Ishikawa (cell line): ENCODE measurements at regions not wholly inside any gene's neighbourhood (a gene's known extent, or its start where the extent isn't known, plus 50 kb on each side); places are given as distances from the start of the nearest gene placed in this dataset.

Source experiments
- CEBPB ChIP-seq: IDR thresholded peaks from 2 replicates; pipeline ENCODE4 v1.6.1; 2012
- CREB1 ChIP-seq: IDR thresholded peaks from 2 replicates; pipeline ENCODE4 v1.6.1; 2012; ENCODE audit warnings: low read depth
- EGR1 ChIP-seq: IDR thresholded peaks from 2 replicates; pipeline ENCODE4 v1.6.1; 2012
- EP300 ChIP-seq: IDR thresholded peaks from 2 replicates; pipeline ENCODE4 v1.6.1; 2012; ENCODE audit warnings: borderline replicate concordance
- FOXM1 ChIP-seq: IDR thresholded peaks from 2 replicates; pipeline ENCODE4 v1.6.1; 2012; ENCODE audit warnings: low read depth, borderline replicate concordance
- NFIC ChIP-seq: IDR thresholded peaks from 2 replicates; pipeline ENCODE4 v1.6.1; 2012
- RAD21 ChIP-seq: IDR thresholded peaks from 2 replicates; pipeline ENCODE4 v1.6.1; 2012; ENCODE audit warnings: low read depth
- TAF1 ChIP-seq: IDR thresholded peaks from 2 replicates; pipeline ENCODE4 v1.6.1; 2012; ENCODE audit warnings: low read depth, mild to moderate bottlenecking
- TCF12 ChIP-seq: IDR thresholded peaks from 2 replicates; pipeline ENCODE4 v1.6.1; 2012; ENCODE audit warnings: low read depth
- TEAD4 ChIP-seq: IDR thresholded peaks from 2 replicates; pipeline ENCODE4 v1.6.1; 2012
- USF1 ChIP-seq: IDR thresholded peaks from 2 replicates; pipeline ENCODE4 v1.6.1; 2012
- YY1 ChIP-seq: IDR thresholded peaks from 2 replicates; pipeline ENCODE4 v1.6.1; 2012; ENCODE audit warnings: low read depth
- ZBTB7A ChIP-seq: IDR thresholded peaks from 2 replicates; pipeline ENCODE4 v1.6.1; 2012; ENCODE audit warnings: low read depth
- TF ChIP-seq, protein P1 (sequence below): IDR thresholded peaks from 2 replicates; pipeline ENCODE4 v1.6.1; 2012
- TF ChIP-seq, protein P2 (sequence below): IDR thresholded peaks from 2 replicates; pipeline ENCODE4 v1.6.1; 2012; ENCODE audit warnings: low read depth, mild to moderate bottlenecking

DNA sequence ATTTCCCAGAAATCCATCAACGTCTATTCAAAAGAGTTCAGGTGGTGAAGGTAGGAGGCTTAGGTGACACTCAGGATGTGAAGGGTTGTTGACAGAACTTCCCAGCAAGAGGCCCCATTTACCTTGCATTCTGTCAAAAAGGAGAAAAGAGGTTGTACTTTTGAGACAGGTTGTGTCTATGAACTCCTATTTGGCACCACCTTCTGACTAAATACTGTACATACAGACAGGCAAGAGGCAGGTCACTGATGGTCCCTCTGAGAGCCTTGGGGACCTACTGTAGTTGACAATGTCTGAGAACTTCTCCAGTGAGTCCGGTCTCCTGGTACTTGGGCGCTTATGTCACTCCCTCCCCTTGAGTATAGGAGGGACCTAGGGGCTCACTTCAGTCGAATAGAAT lies 479.3 kb upstream of the ZFHX3 start:
- TF ChIP-seq RAD21 (no peak), EGR1 (no peak), TAF1 (no peak), USF1 (no peak), EP300 (no peak), TEAD4 (no peak), NFIC (no peak), TCF12 (no peak), CREB1 (no peak), FOXM1 (no peak), ZBTB7A (no peak), CEBPB (no peak), YY1 (no peak)
- TF ChIP-seq, protein P1, sequence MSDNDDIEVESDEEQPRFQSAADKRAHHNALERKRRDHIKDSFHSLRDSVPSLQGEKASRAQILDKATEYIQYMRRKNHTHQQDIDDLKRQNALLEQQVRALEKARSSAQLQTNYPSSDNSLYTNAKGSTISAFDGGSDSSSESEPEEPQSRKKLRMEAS = no peak
- TF ChIP-seq, protein P2, sequence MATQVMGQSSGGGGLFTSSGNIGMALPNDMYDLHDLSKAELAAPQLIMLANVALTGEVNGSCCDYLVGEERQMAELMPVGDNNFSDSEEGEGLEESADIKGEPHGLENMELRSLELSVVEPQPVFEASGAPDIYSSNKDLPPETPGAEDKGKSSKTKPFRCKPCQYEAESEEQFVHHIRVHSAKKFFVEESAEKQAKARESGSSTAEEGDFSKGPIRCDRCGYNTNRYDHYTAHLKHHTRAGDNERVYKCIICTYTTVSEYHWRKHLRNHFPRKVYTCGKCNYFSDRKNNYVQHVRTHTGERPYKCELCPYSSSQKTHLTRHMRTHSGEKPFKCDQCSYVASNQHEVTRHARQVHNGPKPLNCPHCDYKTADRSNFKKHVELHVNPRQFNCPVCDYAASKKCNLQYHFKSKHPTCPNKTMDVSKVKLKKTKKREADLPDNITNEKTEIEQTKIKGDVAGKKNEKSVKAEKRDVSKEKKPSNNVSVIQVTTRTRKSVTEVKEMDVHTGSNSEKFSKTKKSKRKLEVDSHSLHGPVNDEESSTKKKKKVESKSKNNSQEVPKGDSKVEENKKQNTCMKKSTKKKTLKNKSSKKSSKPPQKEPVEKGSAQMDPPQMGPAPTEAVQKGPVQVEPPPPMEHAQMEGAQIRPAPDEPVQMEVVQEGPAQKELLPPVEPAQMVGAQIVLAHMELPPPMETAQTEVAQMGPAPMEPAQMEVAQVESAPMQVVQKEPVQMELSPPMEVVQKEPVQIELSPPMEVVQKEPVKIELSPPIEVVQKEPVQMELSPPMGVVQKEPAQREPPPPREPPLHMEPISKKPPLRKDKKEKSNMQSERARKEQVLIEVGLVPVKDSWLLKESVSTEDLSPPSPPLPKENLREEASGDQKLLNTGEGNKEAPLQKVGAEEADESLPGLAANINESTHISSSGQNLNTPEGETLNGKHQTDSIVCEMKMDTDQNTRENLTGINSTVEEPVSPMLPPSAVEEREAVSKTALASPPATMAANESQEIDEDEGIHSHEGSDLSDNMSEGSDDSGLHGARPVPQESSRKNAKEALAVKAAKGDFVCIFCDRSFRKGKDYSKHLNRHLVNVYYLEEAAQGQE = no peak

DNA sequence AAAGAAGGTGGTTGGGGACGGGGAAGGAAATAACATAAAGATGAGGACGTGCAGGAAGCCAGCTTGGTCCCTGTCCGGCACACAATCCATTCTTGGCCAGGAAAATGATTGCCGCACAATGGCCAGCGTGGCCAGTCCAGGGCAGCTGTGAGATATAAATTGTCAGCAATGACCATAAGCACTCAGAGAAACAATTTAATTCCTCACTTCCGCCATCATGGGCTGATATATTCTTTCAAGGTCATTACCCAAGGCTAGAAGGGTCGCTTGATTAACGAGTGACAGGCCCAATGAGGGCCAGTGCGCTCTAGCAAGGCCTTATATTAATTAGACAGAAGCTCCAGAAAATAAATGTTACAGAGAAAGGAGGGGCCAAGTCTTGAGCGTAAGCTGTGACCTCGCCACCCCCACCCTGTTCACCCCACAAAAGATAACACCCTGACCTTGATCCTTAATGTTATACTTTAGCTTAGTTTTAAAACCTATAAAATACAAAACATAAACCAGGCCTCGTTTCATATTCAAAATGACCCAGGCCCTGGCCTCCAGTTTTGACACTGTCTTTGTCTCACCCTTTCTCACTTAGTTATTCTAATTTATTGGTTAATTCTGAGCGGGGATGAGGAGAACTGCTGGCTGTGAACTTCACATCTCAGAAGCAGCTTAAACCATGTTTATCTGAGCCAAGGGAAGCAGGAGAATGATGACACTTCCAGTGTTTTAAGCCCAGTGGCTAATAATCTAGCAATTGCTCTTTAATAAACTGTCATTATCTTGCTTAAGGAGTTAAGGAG lies 478.3 kb upstream of the ZFHX3 start:
- TF ChIP-seq FOXM1 = no peak
- no peak for TF ChIP-seq TEAD4
- no peak for TF ChIP-seq EGR1
- TF ChIP-seq CEBPB = no peak
- no peak for TF ChIP-seq EP300
- no peak for TF ChIP-seq USF1
- no peak for TF ChIP-seq TAF1
- TF ChIP-seq, protein P1 = no peak
- no peak for TF ChIP-seq YY1
- TF ChIP-seq RAD21 = no peak
- no peak for TF ChIP-seq NFIC
- TF ChIP-seq ZBTB7A = no peak
- no peak for TF ChIP-seq TCF12
- TF ChIP-seq, protein P2 = no peak
- no peak for TF ChIP-seq CREB1

- TF ChIP-seq TCF12 (no peak), RAD21 (no peak), YY1 (no peak), CREB1 (no peak), NFIC (no peak), USF1 (no peak), ZBTB7A (no peak), EGR1 (no peak), EP300 (no peak), FOXM1 (no peak), TEAD4 (no peak), CEBPB (no peak), TAF1 (no peak)
- TF ChIP-seq, protein P1 = no peak
- TF ChIP-seq, protein P2 = no peak
These were observed 475.3 kb upstream of the ZFHX3 start for GRCh38 chr16:73523209-73523608.
